ENCODE measurements at regions not wholly inside any gene's neighbourhood (a gene's known extent, or its start where the extent isn't known, plus 50 kb on each side); places are given as distances from the start of the nearest gene placed in this dataset.

DNA sequence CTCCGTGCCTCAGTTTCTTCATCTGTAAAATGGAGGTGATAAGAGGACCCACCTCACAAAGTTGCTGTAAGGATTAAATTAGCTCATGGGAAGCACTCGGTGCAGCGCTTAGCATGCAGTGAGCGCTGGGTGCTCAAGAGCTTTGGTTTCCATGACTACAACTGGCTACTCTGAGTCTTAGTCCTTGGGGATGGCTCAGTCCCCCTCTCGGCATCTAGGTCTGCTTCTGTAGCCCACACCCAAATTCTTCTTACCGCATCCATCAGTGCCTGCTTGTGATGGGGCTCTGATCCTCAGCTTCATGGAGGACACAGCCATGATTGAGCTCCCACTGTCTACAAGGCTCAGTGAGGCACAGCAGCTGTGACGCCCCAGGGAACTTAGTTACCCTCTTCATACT, 159.0 kb downstream of the ACTL8 start:
- TF ChIP-seq TAF1 (IDR thresholded peaks at IDR 0.05; ENCODE audit: low read depth, low read length): no peak
- TF ChIP-seq POLR2AphosphoS5 (IDR thresholded peaks at IDR 0.05; ENCODE audit: low read depth, low read length): no peak
- TF ChIP-seq PAX5 (IDR thresholded peaks at IDR 0.05; ENCODE audit: insufficient read depth, low read length, severe bottlenecking): no peak
- TF ChIP-seq SPI1 (IDR thresholded peaks at IDR 0.05; ENCODE audit: low read depth, low read length): no peak
- FAIRE-seq (no peak), DNase-seq (ENCODE audit: insufficient read length, low spot score) (no peak)

DNA sequence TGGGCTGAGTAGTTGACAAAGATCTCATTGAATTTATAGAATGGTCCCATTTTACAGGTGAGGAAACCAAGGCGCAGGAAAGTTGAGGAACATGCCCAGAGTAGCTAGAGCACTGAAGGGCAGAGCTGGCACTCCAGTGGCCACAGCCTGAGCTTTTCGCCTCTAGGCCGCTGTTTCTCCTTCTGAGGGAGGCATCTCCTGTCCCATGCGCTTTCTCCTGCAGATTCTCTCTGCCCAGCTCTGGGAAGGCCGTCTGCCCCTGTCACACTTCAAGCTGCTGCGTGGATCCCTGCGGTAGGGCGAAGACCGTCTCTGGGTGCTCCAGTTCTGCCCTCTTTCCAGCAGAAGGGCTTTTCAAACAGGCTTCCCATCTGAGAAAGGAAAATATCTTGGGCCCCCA, 159.9 kb downstream of the ACTL8 start:
- DNase-seq (ENCODE audit: insufficient read length, low spot score): no peak
- no peak for FAIRE-seq
- TF ChIP-seq PAX5 (IDR thresholded peaks at IDR 0.05; ENCODE audit: insufficient read depth, low read length, severe bottlenecking) (no peak), POU2F2 (IDR thresholded peaks at IDR 0.05; ENCODE audit: low read depth, low read length) (no peak), POLR2AphosphoS5 (IDR thresholded peaks at IDR 0.05; ENCODE audit: low read depth, low read length) (no peak), SPI1 (IDR thresholded peaks at IDR 0.05; ENCODE audit: low read depth, low read length) (no peak), TAF1 (IDR thresholded peaks at IDR 0.05; ENCODE audit: low read depth, low read length) (no peak), POLR2A (IDR thresholded peaks at IDR 0.05; ENCODE audit: low read depth, low read length) (no peak)

DNA sequence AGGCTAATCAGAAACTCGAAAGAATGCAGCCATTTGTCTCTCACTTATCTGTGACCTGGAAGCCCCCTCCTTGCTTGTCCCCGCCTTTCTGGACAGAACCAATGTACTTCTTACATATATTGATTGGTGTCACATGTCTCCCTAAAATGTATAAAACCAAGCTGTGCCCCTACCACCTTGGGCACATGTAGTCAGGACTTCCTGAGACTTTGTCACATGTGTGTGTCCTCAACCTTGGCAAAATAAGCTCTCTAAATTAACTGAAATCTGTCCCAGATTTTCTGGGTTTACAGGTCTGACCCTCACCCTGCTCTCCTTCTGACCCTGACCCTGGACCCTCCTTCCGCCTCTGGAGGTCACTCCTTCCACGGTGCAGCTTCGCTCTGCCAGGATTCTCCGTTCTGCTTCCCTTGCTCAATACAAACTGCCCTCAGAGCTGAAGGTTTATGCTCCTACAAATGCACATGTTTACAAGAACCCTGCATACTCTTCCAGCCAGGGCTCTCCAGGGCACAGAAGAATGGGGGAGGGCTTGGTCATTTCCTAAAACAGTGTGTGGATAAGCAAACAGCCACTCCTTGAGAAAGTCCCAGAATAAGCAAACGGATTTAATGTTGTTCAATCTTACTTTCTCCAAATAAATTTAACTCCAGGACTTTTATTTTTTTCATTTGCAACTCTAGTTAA, 160.5 kb downstream of the ACTL8 start:
- TF ChIP-seq PAX5 (IDR thresholded peaks at IDR 0.05; ENCODE audit: insufficient read depth, low read length, severe bottlenecking): no peak
- no peak for TF ChIP-seq POLR2A (IDR thresholded peaks at IDR 0.05; ENCODE audit: low read depth, low read length)
- TF ChIP-seq SPI1 (IDR thresholded peaks at IDR 0.05; ENCODE audit: low read depth, low read length): no peak
- TF ChIP-seq TAF1 (IDR thresholded peaks at IDR 0.05; ENCODE audit: low read depth, low read length): no peak
- TF ChIP-seq POU2F2 (IDR thresholded peaks at IDR 0.05; ENCODE audit: low read depth, low read length): no peak
- TF ChIP-seq POLR2AphosphoS5 (IDR thresholded peaks at IDR 0.05; ENCODE audit: low read depth, low read length): no peak
- no peak for FAIRE-seq
- no peak for DNase-seq (ENCODE audit: insufficient read length, low spot score)

DNA sequence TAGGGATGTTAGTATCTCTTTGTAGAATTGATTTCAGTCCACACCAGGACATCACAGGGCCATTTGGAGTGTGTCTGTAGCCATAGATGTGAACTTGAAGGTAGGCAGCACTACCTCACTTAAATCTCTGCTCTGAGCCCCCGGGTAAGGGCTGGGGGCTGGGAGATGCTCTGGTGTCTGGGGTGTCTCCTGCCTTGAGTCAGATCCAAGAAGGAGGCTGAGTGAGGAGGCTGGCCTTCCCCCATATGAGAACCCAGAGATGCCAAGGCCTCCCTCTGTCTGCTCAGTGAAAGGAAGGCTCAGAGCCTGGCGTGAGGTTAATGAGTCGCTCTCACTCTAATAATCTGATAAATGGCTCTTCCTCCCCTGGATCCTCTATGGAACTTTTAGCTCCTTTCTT, 161.6 kb downstream of the ACTL8 start:
- DNase-seq (ENCODE audit: insufficient read length, low spot score): no peak
- TF ChIP-seq POU2F2 (IDR thresholded peaks at IDR 0.05; ENCODE audit: low read depth, low read length) (no peak), PAX5 (IDR thresholded peaks at IDR 0.05; ENCODE audit: insufficient read depth, low read length, severe bottlenecking) (no peak), POLR2AphosphoS5 (IDR thresholded peaks at IDR 0.05; ENCODE audit: low read depth, low read length) (no peak), TAF1 (IDR thresholded peaks at IDR 0.05; ENCODE audit: low read depth, low read length) (no peak)
- no peak for FAIRE-seq

DNA sequence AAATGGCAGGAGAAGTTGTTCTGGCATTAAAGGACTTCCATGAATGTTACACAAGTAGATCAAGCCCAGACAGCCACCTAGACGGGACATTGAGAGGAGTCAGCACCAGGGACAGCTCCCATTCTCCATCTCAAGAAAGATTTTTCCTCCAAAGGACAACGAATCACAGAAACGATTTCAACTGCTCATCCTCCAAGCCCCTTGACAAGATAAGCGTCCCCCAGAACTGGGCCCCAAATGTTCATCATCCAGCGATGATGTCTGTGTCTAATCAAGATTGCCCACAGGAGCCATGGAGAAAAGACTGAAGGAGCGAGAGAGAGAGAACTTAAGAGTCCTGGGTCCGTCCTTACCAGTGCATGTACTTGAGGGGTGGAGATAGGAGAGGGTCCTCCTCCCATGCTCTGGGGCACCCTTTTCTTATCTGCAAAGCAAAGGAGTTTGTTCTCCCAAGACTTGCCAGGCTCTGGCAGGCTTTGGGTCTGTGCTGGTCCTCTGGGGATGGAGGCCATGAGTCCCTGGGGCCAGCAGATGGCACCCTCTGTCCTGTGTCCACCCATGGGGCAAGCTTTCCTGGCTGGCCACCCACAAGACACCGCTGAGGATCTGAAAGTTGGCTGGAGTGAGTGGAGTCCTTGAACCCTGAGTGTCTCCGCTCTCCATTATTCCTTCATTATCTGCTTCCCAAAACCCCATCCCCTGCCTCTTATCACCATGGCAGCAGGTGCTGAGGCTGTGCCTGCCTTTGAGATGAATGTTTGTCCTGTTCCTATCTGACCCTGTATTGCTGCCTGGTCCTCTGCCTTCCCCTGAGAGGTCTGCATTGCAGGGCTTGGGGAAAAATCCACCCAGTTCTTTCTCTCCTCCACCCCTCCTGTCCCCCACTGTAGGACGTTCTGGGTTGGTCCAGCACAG, 164.6 kb downstream of the ACTL8 start:
- TF ChIP-seq SPI1 (IDR thresholded peaks at IDR 0.05; ENCODE audit: low read depth, low read length) (no peak), TAF1 (IDR thresholded peaks at IDR 0.05; ENCODE audit: low read depth, low read length) (no peak), POLR2AphosphoS5 (IDR thresholded peaks at IDR 0.05; ENCODE audit: low read depth, low read length) (no peak), POU2F2 (IDR thresholded peaks at IDR 0.05; ENCODE audit: low read depth, low read length) (no peak), PAX5 (IDR thresholded peaks at IDR 0.05; ENCODE audit: insufficient read depth, low read length, severe bottlenecking) (no peak), POLR2A (IDR thresholded peaks at IDR 0.05; ENCODE audit: low read depth, low read length) (no peak)
- FAIRE-seq (no peak), DNase-seq (ENCODE audit: insufficient read length, low spot score) (no peak)

DNA sequence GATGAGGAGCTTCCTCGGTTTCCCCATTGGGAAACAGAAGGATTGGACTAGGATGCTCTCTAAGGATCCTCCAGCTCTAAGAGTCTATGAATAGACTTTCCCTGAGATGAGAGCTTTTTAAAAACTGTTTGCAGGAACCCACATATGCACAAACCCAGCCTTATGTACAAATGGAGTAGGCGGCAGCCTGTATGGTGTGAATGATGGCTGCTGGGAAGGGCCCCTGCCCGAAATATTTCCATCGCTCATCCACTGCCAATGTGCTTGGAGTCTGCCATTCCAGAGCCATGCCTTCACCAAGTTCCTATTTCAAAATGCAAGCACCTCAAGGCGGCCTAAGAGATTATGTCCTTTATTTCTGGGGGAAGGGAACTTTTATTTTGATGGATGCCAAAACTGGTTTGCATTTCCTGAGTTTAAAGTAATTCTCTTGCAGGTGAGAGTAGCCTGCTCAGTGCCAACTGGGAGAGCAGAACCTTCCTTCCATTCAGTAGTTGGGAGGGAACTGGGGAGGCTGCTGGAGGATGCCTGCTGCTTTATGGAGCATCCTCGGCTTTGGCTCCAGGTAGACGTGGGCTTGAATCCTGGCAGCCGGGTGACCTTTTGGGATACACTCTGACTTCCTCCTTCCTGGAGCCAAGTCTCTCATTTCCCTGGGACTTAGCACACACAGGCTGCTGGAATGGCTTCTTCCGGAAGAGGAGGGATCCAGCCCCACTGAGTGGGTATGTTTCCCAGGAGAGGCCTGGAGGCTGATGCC, 165.9 kb downstream of the ACTL8 start:
- DNase-seq (ENCODE audit: insufficient read length, low spot score): no peak
- FAIRE-seq: no peak
- TF ChIP-seq POLR2AphosphoS5 (IDR thresholded peaks at IDR 0.05; ENCODE audit: low read depth, low read length): no peak
- no peak for TF ChIP-seq TAF1 (IDR thresholded peaks at IDR 0.05; ENCODE audit: low read depth, low read length)
- TF ChIP-seq POU2F2 (IDR thresholded peaks at IDR 0.05; ENCODE audit: low read depth, low read length): no peak
- no peak for TF ChIP-seq SPI1 (IDR thresholded peaks at IDR 0.05; ENCODE audit: low read depth, low read length)
- TF ChIP-seq POLR2A (IDR thresholded peaks at IDR 0.05; ENCODE audit: low read depth, low read length): no peak
- no peak for TF ChIP-seq PAX5 (IDR thresholded peaks at IDR 0.05; ENCODE audit: insufficient read depth, low read length, severe bottlenecking)

DNA sequence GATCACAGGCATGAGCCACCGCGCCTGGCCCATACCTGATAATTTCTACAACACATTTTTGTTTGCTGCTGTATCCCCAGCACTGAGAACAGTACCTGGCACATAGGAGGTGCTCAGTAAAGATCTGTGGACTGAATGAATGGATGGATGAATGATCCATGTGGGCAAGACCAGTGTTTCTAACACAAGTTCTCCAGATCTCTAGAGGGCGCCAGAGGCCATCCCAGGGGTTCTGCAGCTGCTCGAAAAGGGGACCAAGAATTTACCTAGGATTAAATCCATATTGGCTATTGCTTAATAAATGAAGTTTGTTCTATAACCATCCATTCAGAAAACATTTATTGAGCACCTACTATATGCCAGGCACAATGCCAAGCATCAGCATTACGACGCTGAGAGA, 167.7 kb downstream of the ACTL8 start:
- DNase-seq (ENCODE audit: insufficient read length, low spot score): peak; percentile 31
- TF ChIP-seq TAF1 (IDR thresholded peaks at IDR 0.05; ENCODE audit: low read depth, low read length): no peak
- TF ChIP-seq SPI1 (IDR thresholded peaks at IDR 0.05; ENCODE audit: low read depth, low read length): no peak
- TF ChIP-seq POLR2A (IDR thresholded peaks at IDR 0.05; ENCODE audit: low read depth, low read length): no peak
- no peak for TF ChIP-seq POLR2AphosphoS5 (IDR thresholded peaks at IDR 0.05; ENCODE audit: low read depth, low read length)
- no peak for TF ChIP-seq POU2F2 (IDR thresholded peaks at IDR 0.05; ENCODE audit: low read depth, low read length)
- no peak for TF ChIP-seq PAX5 (IDR thresholded peaks at IDR 0.05; ENCODE audit: insufficient read depth, low read length, severe bottlenecking)
- no peak for FAIRE-seq

DNA sequence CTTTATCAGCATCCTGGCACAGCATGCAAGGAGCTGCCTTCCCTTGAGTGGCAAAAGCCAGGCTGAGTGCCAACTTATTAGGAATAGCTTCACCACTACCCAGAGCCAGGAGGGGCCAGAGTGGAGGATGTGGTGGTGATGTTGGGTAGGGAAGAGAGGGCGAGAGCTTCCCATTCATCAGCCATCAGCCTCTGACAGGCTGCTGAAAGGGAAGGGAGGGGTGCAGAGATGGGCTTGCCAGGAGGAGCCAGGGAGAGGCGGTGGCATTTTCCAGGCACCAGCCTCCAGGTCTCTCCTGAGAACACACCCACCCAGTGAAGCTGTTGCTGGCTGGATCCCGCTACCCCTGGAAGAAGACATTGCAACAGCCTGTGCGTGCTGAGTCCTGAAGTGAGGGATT, 168.5 kb downstream of the ACTL8 start:
- FAIRE-seq (no peak), DNase-seq (ENCODE audit: insufficient read length, low spot score) (no peak)
- TF ChIP-seq POLR2AphosphoS5 (IDR thresholded peaks at IDR 0.05; ENCODE audit: low read depth, low read length) (no peak), POLR2A (IDR thresholded peaks at IDR 0.05; ENCODE audit: low read depth, low read length) (no peak), SPI1 (IDR thresholded peaks at IDR 0.05; ENCODE audit: low read depth, low read length) (no peak), TAF1 (IDR thresholded peaks at IDR 0.05; ENCODE audit: low read depth, low read length) (no peak), POU2F2 (IDR thresholded peaks at IDR 0.05; ENCODE audit: low read depth, low read length) (no peak), PAX5 (IDR thresholded peaks at IDR 0.05; ENCODE audit: insufficient read depth, low read length, severe bottlenecking) (no peak)

DNA sequence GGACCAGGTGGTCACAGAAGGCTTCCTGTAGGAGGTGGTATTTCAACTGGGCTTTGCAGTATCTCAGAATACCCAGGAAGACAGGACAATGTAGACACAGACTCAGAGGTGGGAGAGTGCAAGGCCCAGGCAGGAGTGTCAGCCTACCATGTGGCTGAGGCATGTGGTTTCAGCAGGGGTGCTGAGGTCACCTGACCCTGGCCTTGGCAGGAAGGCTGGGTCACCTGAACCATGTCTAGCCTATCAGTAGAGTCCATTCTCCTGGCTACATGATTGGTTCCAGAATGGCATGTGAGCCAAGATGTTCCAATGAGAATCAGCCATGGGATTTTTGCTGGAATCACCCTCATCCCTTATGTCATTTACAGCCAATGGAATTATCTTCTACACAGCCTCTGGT, 169.4 kb downstream of the ACTL8 start:
- FAIRE-seq (no peak), DNase-seq (ENCODE audit: insufficient read length, low spot score) (no peak)
- TF ChIP-seq PAX5 (IDR thresholded peaks at IDR 0.05; ENCODE audit: insufficient read depth, low read length, severe bottlenecking) (no peak), POLR2AphosphoS5 (IDR thresholded peaks at IDR 0.05; ENCODE audit: low read depth, low read length) (no peak), SPI1 (IDR thresholded peaks at IDR 0.05; ENCODE audit: low read depth, low read length) (no peak), TAF1 (IDR thresholded peaks at IDR 0.05; ENCODE audit: low read depth, low read length) (no peak), POLR2A (IDR thresholded peaks at IDR 0.05; ENCODE audit: low read depth, low read length) (no peak), POU2F2 (IDR thresholded peaks at IDR 0.05; ENCODE audit: low read depth, low read length) (no peak)
